HK-2 (cell line): ENCODE measurements at regions not wholly inside any gene's neighbourhood (a gene's known extent, or its start where the extent isn't known, plus 50 kb on each side); places are given as distances from the start of the nearest gene placed in this dataset.

ENCODE experiments used
- DNase-seq: peaks from one replicate; pipeline ENCODE4 v3.0.0-alpha.2; 2018; ENCODE audit not compliant: unreplicated experiment

DNA sequence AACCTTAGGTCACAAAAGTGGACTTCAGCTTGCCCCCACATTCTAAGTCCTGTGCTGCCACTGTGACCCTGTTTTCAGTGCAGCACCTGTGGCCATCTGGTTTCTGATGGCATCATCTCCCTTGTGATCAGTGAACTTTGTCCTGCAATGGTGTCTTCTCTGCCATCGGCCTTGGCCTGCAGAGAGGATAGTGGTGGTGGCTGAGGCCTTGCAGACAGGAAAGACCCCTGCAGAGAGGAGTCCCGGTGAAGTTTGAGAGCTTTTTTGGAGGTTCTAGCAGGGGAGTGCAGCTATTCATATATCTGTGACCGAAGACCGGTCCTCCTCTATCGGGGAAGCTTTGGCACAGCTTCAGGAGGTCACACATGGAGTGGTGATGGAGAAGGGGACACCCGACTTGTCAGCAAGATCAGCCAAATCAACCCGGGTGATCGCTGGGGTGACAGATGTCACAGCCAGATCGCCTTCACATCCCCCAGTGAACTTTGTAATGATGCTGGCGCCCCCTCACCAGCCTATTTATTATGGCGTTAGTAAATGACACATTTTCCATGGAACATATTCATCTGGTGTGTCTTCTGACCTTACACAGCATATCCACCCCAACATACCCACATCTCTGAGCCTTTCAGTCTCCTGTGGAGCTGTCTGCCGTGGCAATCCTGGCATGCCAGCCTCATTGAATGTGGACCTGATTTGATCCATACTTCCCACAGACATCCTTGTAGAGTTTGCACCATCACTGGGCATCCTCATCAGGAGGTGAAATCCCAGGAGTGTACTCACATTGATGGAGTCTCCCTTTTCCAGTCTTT, 136.1 kb downstream of the PAPOLA start:
- DNase-seq = no peak

DNA sequence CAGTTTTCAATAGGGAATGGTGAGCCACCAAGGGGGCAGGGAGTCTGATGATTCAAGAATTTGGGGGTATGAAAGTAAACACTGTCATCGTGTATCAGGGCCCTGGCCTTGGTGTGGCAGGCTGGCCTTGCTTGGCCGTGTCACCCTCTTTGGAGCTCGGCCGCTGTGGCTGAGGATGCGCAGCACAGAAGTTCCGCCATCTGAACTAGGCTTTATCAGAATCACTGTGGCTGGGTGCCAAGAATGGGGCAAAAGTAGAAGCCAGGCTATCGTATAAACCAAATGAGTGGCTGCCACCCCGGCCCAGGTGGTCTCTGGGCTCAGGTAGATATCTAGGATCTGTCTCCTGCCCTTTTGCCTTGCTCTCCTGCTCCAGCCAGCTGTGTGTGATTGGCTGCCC, 137.4 kb downstream of the PAPOLA start:
- no peak for DNase-seq

DNA sequence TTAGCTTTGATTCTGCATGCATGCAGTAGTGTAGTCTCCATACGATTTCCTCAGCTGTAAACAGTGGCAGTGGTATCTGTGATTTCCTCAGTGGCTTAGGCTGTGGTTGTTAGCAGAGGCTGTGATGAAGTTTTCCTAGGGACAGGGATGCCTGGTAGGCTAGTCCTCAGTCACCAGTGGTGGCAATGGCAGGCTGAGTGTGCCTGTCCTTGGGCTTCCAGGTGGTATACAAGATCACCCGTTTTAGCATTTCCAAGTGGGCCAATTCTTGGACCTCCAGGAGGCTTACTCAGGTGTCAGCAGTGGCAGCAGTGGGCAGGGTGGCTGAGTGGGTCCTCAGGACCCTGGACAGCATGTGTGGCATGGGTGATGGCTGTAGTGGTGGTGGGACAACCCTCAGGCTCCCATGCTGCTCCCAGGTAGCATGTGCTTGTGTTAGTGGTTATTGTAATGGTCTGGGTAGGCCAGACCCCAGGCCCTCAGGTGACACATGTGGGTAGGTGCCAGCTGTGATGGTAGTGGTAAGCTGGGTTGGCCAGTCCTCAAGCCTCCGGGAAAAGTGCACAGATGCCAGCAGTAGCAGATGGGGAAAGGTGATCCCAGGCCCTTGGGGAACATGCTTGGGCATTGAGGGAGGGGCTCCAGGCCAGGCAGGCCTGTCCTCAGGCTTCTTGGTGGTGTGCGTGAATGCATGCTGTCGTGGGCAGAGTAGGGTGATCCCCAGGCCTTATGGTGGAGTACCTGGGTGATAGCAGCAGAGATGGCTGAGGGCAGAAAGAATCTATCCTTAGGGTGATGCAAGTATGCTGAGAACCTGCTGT, 146.5 kb downstream of the PAPOLA start:
- no peak for DNase-seq

- no peak for DNase-seq
Observed at GRCh38 chr14:96649327-96649601, 147.1 kb downstream of the PAPOLA start.

DNA sequence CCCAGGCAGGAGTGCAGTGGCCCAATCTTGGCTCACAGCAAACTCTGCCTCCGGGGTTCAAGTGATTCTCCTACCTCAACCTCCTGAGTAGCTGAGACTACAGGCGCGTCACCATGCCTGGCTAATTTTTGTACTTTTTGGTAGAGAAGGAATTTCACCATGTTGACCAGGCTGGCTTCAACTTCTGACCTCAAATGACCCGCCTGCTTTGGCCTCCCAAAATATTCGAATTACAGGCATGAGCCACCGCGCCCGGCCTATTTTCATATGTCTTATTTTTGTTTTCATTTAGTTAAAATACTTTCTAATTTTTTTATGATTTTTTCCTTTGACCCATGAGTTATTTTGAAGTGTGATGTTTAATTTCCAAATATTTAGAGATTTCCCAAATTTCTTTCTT, 143.6 kb upstream of the VRK1 start:
- DNase-seq = no peak

DNA sequence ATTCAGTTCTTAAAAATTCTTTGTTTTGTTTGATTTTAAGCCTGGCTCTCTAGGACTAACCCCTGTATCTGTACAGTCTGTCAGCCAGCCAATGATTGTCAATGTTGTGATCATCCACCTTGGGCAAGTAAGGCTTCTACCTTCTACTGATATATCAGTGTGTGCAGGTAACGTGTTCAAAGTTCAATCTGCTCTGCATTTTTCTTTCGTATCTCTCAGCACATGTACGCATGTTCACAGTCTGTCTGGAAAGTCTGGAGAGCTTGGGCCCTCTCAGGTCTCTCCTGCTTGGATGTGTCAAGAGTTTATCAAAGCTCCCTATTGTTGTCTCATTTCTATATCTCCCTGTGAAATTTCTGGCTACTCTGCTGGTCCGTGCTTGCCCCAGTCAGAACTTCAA, 138.6 kb upstream of the VRK1 start:
- no peak for DNase-seq

DNA sequence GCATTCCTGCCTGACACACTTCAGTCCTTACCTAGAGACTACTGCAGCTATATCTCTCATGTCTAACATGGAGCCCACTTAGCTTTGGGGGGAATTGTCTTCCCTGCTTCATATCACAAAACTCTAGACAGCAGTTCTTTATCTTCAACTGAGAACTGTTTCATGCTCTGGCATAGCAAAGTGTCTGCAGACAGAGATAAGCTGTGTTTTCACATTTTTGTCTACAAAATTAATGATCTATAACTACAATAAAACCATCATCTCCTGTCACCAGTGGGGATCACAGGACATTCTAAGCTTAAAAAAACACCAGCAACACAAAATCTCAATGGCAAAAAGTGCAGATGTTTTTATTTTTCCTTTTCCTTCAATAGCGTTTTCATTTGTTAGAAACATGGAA, 137.1 kb upstream of the VRK1 start:
- no peak for DNase-seq

- no peak for DNase-seq
Observed at GRCh38 chr14:96660667-96661066, 136.5 kb upstream of the VRK1 start.

DNA sequence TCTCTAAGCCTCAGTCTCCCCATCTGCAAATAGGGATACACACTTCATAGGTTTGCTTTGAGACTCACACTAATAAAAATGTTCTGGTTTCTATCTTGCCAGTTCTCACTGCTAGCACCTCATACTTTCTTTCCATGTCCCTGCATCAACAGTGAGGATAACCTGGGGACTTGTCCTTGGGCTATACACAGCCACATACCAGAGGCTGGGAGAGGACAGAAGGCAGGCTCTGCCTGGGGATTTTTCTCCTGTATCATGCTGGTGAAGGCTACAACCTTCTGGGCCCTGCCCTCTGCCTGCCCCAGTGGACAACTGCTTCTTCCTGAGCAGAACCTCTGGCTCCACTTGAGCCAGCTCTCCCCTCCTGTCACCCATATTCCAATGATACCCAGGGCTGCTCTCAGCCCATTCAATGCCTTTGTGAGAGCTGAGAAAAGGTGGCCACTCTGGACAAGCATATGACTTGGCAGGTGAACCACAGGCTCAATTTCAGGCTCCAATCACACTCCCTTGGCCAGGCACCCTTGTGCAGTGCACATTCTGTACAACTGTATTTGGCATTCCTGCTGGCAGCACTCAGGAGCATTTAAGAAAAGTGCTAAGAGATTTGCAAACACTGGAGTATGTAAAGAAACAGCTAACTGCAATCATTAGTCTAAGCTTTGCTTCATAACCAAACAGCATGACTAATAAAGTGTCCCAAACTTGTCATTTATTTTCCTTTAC, 135.8 kb upstream of the VRK1 start:
- no peak for DNase-seq

DNA sequence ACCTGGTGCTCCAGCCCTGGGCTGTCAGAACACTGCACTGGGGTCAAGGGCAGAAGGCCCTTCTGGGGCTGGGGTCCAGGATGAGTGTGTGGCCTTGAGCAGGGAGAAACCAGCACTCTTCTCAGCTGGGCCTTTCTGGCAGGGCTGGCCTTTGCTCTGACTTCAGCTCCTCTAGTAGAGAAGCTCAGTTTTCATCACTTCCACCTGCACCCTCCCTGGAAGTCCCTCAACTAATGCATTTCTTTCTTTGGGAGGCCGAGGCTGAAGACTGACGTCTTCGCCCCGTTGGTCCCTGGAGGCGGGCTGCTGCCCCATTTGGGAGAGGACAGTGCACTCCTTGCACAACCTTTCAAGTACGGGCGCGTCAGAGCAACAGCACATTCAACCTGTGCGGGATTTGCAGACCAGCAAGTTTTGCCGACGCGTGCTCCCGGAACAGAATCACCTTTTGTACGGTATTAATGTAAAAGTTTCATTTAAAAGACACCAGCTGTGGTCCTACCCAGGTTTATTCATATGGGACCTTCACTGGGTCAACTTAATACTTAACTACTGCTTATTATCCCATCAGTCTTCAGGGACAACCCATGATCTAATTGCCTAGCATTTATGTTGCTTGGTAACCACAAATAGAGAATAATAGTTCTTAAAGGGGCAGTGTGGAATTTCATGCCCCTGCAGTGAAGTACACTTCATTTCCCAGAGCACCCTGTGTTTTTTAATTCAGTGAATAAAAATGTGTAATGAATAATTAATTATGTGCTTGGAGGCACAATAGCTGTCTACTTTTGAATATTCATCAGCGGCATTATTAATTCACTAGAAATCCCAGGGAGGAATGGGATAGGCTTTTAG, 134.8 kb upstream of the VRK1 start:
- DNase-seq = no peak

- DNase-seq = no peak
Observed at GRCh38 chr14:96663076-96663475, 134.1 kb upstream of the VRK1 start.

GRCh38 chr14:96663491-96664067, 133.6 kb upstream of the VRK1 start:
- DNase-seq = no peak

DNA sequence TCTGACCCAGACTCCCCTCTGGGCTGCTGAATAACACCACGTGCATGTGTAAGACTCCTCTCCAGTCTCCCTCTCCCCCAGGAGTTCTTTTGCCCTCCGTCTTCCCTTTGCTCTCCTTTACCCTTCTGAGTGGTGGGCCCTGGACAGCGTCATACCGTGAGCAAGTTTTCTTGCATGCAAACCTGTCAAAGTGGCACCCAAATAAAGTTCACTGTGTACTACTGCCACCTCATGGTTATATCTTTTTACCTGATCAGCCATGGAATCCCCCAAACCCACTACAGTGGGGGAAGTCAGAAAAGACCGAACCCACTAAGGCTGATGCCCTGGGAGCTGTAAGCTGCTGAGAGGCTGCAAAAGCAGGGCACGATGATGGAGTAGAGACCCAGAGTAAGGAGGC, 131.1 kb upstream of the VRK1 start:
- DNase-seq = no peak

DNA sequence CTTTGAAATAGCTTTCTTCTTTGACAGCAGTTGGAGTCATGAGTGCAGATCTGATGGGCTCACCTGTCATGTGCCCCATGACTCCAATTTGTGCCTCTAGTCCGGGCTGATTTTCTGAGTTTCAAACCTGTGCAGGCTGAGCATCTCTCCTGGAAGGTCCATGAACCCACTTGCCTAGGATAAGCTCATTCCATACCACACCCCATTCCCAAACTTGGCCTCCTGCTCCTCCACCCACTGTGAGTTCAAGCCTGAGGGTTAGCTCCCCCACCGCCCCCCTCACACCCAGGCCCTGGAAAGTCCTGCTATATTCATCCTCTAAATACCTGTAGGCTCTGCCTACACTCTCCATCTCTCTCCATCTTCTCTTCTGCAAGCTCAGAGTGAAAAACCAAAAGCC, 126.8 kb upstream of the VRK1 start:
- DNase-seq = no peak

- no peak for DNase-seq
Observed at GRCh38 chr14:96671218-96671617, 126.0 kb upstream of the VRK1 start.

- no peak for DNase-seq
Observed at GRCh38 chr14:96673706-96674105, 123.5 kb upstream of the VRK1 start.

GRCh38 chr14:96674121-96674520, 123.1 kb upstream of the VRK1 start:
- DNase-seq = no peak

GRCh38 chr14:96676166-96676565, 121.0 kb upstream of the VRK1 start:
- DNase-seq = no peak

DNA sequence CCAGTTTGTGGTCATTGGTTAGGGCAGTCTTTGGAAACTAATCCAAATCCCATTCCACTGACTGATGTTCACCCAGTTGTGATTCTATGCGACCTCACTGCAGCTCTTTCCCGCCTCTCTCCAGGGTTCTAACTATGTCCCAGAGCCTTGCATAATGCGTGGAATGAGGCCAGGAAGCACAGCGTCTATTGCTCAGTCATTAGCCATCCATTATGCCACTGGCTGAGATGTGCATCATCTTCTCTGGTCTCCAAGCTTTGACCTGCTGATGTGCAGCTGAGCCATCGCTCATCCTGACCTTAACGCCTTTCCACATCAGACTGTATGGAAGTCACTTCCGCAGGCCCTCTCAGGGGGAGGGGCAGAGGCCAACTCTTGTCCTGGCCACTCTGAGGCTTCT, 115.4 kb upstream of the VRK1 start:
- no peak for DNase-seq

- no peak for DNase-seq
Observed at GRCh38 chr14:96682401-96682800, 114.8 kb upstream of the VRK1 start.

- peak; percentile 2 for DNase-seq
Observed at GRCh38 chr14:96683562-96684289, 113.5 kb upstream of the VRK1 start.
